Heart left ventricle (tissue), 16 donors: ENCODE measurements at regions not wholly inside any gene's neighbourhood (a gene's known extent, or its start where the extent isn't known, plus 50 kb on each side); places are given as distances from the start of the nearest gene placed in this dataset.

ENCODE experiments used
- ATAC-seq, 4 donors: fragments of 200-7000 bp; cut with Tn5 transposase; one replicate each; pipeline ENCODE4 v1.9.1; 2020 to 2022; ENCODE audit warnings: moderate library complexity in 4 of 4, mild to moderate bottlenecking in 3 of 4, moderate number of reproducible peaks in 1 of 4
- DNase-seq, 5 donors: peaks; one replicate each; pipeline ENCODE4 v3.0.0-alpha.2; 2020
- H3K27ac ChIP-seq, 12 donors: fragments of 200-600 bp; sonication (generic) in 4 of 12; one replicate each; pipeline versions ENCODE4 v1.5.0 to v1.8.0; 2016 to 2022; ENCODE audit warnings: mild to moderate bottlenecking in 2 of 12
- H3K27me3 ChIP-seq, 9 donors: fragments of 200-600 bp; sonication (generic) in 2 of 9; one replicate each; pipeline versions ENCODE4 v1.5.1 to v1.8.0; 2016 to 2022; ENCODE audit warnings: mild to moderate bottlenecking in 3 of 9
- H3K36me3 ChIP-seq, 9 donors: fragments of 200-600 bp; sonication (generic) in 2 of 9; one replicate each; pipeline versions ENCODE4 v1.5.0 to v1.8.0; 2018 to 2022; ENCODE audit warnings: mild to moderate bottlenecking in 2 of 9
- H3K4me1 ChIP-seq, 12 donors: fragments of 200-600 bp; sonication (generic) in 4 of 12; one replicate each; pipeline versions ENCODE4 v1.5.0 to v1.8.0; 2016 to 2022; ENCODE audit warnings: mild to moderate bottlenecking in 3 of 12
- H3K4me3 ChIP-seq, 12 donors: fragments of 200-600 bp; sonication (generic) in 4 of 12; one replicate each; pipeline versions ENCODE4 v1.5.0 to v1.8.0; 2017 to 2022; ENCODE audit warnings: mild to moderate bottlenecking in 9 of 12, moderate library complexity in 4 of 12
- H3K9me3 ChIP-seq, 12 donors: fragments of 200-600 bp; sonication (generic) in 4 of 12; one replicate each; pipeline versions ENCODE4 v1.5.0 to v1.8.0; 2016 to 2022; ENCODE audit warnings: mild to moderate bottlenecking in 1 of 12
- POLR2A ChIP-seq, 2 donors: fragments of 450-650 bp; IDR thresholded peaks; one replicate each; pipeline ENCODE4 v1.6.1; 2017; ENCODE audit warnings: antibody characterized with exemption in 2 of 2, mild to moderate bottlenecking in 2 of 2, moderate library complexity in 2 of 2
- WGBS, 4 donors: extraction: QIAGEN DNeasy Blood & Tissue Kit in 2 of 4; methylation state at CpG; one replicate each; pipeline versions ENCODE4 v1.1.5 to v1.1.7; 2013 to 2018; 5-methylcytosine and 5-hydroxymethylcytosine counted together
- intact Hi-C, 10 donors: fragments of 100-400 bp; cut with DNase I; formaldehyde crosslinking; loops; one replicate each; pipeline versions ENCODE4 v1.11.1 to v1.14.2; 2022
- TF ChIP-seq, protein P1 (sequence below), 12 donors: fragments of 200-600 bp; sonication (generic) in 4 of 12; IDR thresholded peaks; one replicate each; pipeline versions ENCODE4 v1.5.0 to v1.8.0; 2018 to 2022; ENCODE audit warnings: antibody characterized with exemption in 12 of 12, mild to moderate bottlenecking in 5 of 12
- donor health status: ischemic (EF 13 %, LVEDD 7.1; RV severe dilation, severe dysfunction).
- donor health status: healthy with polysubstance abuse.
- donor health status: DM: no; HTN: yes; CAD: no.
- donor health status: DM: no; HTN: no; CAD: no.
- donor health status: ischemic (EF 25% LVEDD 6.9; RV normal size, moderate dysfunction).
- donor health status: ischemic (EF 25% LVEDD 5.7; RV mildly dilated, moderate dysfunction).
- donor health status: healthy.
- donor health status: DM: yes; HTN: yes; CAD: no.
- donor health status: ischemic (EF 35%, LVEDD 5.7; RV mildly dilated, moderate dysfunction).
- donor health status: nonischemic (EF 11% LVEDD 7.7; RV severe dilation, severe dysfunction).
- donor health status: DM: yes; HTN: yes; CAD: no.
- donor health status: PGD.
- donor health status: ischemic (EF 29% LVEDD 5.4; RV normal size, mild dysfunction).
- donor health status: nonischemic (EF 23%, LVEDD 6.1; RV moderate dilation, normal function).

- Histone ChIP-seq H3K4me1 (no peaks in the 10 kb centered on the region), H3K4me3 (no peak overlapping the region), H3K27ac (no peak overlapping the region), H3K36me3 (no peaks in the 10 kb centered on the region), H3K9me3 (peaks cover 0 to 13% (median 0%) of the 10 kb centered on the region in 12 donors), H3K27me3 (no peaks in the 10 kb centered on the region)
- 50 to 84% (median 64%) methylated on average over 1 of the region's 1 CpG; no CpG with 5 or more reads in 1 of the 4 donors for WGBS, 4 donors
- DNase-seq: no peak
- ATAC-seq: no peak
- TF ChIP-seq, protein P1, sequence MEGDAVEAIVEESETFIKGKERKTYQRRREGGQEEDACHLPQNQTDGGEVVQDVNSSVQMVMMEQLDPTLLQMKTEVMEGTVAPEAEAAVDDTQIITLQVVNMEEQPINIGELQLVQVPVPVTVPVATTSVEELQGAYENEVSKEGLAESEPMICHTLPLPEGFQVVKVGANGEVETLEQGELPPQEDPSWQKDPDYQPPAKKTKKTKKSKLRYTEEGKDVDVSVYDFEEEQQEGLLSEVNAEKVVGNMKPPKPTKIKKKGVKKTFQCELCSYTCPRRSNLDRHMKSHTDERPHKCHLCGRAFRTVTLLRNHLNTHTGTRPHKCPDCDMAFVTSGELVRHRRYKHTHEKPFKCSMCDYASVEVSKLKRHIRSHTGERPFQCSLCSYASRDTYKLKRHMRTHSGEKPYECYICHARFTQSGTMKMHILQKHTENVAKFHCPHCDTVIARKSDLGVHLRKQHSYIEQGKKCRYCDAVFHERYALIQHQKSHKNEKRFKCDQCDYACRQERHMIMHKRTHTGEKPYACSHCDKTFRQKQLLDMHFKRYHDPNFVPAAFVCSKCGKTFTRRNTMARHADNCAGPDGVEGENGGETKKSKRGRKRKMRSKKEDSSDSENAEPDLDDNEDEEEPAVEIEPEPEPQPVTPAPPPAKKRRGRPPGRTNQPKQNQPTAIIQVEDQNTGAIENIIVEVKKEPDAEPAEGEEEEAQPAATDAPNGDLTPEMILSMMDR (IDR thresholded peaks at IDR 0.05): no peak
- TF ChIP-seq POLR2A (IDR thresholded peaks at IDR 0.05): no peak
- intact Hi-C loops: no loop called here
Observed at GRCh38 chr5:24823625-24824024, 178.8 kb upstream of the CDH10 start.

DNA sequence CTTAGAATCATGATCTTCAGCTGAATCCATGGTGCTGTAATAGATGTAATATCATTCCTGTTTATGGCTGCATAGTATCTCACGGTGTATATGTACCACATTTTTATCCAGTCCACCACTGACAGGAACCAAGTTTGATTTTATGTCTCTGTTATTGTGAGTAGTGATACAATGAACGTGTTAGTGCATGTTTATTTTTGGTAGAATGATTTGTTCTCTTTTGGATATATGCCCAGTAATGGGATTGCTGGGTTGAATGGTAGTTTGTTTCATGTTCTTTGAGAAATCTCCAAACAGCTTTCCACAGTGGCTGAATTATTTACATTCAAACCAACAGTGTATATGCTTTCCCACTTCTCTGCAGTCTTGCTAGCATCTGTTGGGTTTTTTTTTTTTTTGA is 175.1 kb upstream of the CDH10 start:
- H3K36me3 ChIP-seq: no peaks in the 10 kb centered on the region
- H3K4me3 ChIP-seq: no peak overlapping the region
- DNase-seq (no peak), ATAC-seq (no peak)
- H3K27ac ChIP-seq: no peak overlapping the region
- H3K9me3 ChIP-seq: peaks cover 0 to 13% (median 0%) of the 10 kb centered on the region in 12 donors
- TF ChIP-seq, protein P1 (IDR thresholded peaks at IDR 0.05): no peak
- no peak for TF ChIP-seq POLR2A (IDR thresholded peaks at IDR 0.05)
- H3K27me3 ChIP-seq: no peaks in the 10 kb centered on the region
- intact Hi-C loops: no loop called here
- 39 to 54% (median 47%) methylated on average over 2 of the region's 2 CpGs for WGBS, 4 donors
- no peaks in the 10 kb centered on the region for H3K4me1 ChIP-seq

- no peak for ATAC-seq
- H3K4me1 ChIP-seq: no peaks in the 10 kb centered on the region
- H3K27ac ChIP-seq: no peak overlapping the region
- no peak overlapping the region for H3K4me3 ChIP-seq
- TF ChIP-seq POLR2A (IDR thresholded peaks at IDR 0.05): no peak
- TF ChIP-seq, protein P1 (IDR thresholded peaks at IDR 0.05): no peak
- no peaks in the 10 kb centered on the region for H3K36me3 ChIP-seq
- H3K27me3 ChIP-seq: no peaks in the 10 kb centered on the region
- DNase-seq: no peak
- peaks cover 0 to 9% (median 0%) of the 10 kb centered on the region in 12 donors for H3K9me3 ChIP-seq
- WGBS, 4 donors: 61 to 70% (median 68%) methylated on average over 3 of the region's 3 CpGs
- intact Hi-C loops: no loop called here
Observed at GRCh38 chr5:24817966-24818365, 173.2 kb upstream of the CDH10 start.

DNA sequence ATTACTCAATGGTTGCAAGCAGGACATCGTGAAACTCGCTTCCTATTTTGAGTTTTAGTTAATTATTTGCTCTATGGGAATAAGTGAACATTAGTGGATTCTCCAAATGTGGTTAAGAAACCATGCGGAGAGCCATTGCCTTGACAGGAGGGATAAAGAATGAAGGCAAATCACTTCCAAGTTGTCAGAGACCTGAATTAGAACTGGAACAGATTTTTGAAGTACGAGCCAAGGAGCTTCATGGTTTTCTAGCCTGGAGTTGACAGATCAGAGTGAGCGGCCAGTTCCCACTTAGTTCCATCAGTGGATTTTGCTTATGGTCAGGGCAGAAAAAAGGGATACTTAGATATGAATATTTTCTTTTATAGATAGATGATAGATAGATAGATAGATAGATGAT is 171.4 kb upstream of the CDH10 start:
- intact Hi-C loops: no loop called here
- Histone ChIP-seq H3K27me3 (no peaks in the 10 kb centered on the region), H3K9me3 (peaks cover 0 to 6% (median 0%) of the 10 kb centered on the region in 12 donors), H3K4me1 (no peaks in the 10 kb centered on the region), H3K4me3 (no peak overlapping the region), H3K36me3 (no peaks in the 10 kb centered on the region), H3K27ac (no peak overlapping the region)
- TF ChIP-seq, protein P1 (IDR thresholded peaks at IDR 0.05): no peak
- TF ChIP-seq POLR2A (IDR thresholded peaks at IDR 0.05): no peak
- ATAC-seq (no peak), DNase-seq (no peak)
- WGBS, 4 donors: 60 to 72% (median 68%) methylated on average over 5 of the region's 5 CpGs
